Loucy (cell line): ENCODE measurements at regions not wholly inside any gene's neighbourhood (a gene's known extent, or its start where the extent isn't known, plus 50 kb on each side); places are given as distances from the start of the nearest gene placed in this dataset.

Source experiments
- H2AFZ ChIP-seq: fragments of 200-600 bp; sonication (generic); 2 replicates; pipeline ENCODE4 v1.6.0; 2016; ENCODE audit warnings: antibody characterized with exemption, mild to moderate bottlenecking, low read length, moderate library complexity
- H3F3A ChIP-seq: fragments of 200-600 bp; 2 replicates; pipeline ENCODE4 v1.6.0; 2016; ENCODE audit warnings: antibody characterized with exemption, low read depth, mild to moderate bottlenecking
- H3K27me3 ChIP-seq: fragments of 200-600 bp; sonication (generic); 2 replicates; pipeline ENCODE4 v1.6.1; 2014; ENCODE audit warnings: low read length, mild to moderate bottlenecking; ENCODE audit not compliant: insufficient read depth, poor library complexity, severe bottlenecking
- H3K36me3 ChIP-seq: fragments of 200-600 bp; sonication (generic); 2 replicates; pipeline ENCODE4 v1.6.1; 2016; ENCODE audit warnings: low read length; ENCODE audit not compliant: insufficient read depth
- H3K4me1 ChIP-seq: fragments of 200-600 bp; sonication (generic); 2 replicates; pipeline ENCODE4 v1.5.1; 2014; ENCODE audit warnings: low read length, mild to moderate bottlenecking; ENCODE audit not compliant: insufficient read depth, poor library complexity, severe bottlenecking
- H3K4me2 ChIP-seq: fragments of 200-600 bp; sonication (generic); 2 replicates; pipeline ENCODE4 v1.6.0; 2014; ENCODE audit warnings: antibody characterized with exemption, low read length, low read depth, mild to moderate bottlenecking; ENCODE audit not compliant: poor library complexity, severe bottlenecking
- H3K4me3 ChIP-seq: fragments of 200-600 bp; sonication (generic); 2 replicates; pipeline ENCODE4 v1.5.1; 2014; ENCODE audit warnings: low read length, mild to moderate bottlenecking, mixed read lengths; ENCODE audit not compliant: poor library complexity, severe bottlenecking
- H3K79me2 ChIP-seq: fragments of 200-600 bp; sonication (generic); 2 replicates; pipeline ENCODE4 v1.6.1; 2014; ENCODE audit warnings: low read length; ENCODE audit not compliant: insufficient read depth
- H3K9ac ChIP-seq: fragments of 200-600 bp; sonication (generic); 2 replicates; pipeline ENCODE4 v1.6.0; 2014; ENCODE audit warnings: mild to moderate bottlenecking, low read depth, low read length, moderate library complexity; ENCODE audit not compliant: poor library complexity, severe bottlenecking
- H3K9me2 ChIP-seq: fragments of 200-600 bp; sonication (generic); replicated peaks from 2 replicates; pipeline ENCODE4 v1.6.1; 2016; ENCODE audit warnings: low read depth, low read length, mixed read lengths
- H3K9me3 ChIP-seq: fragments of 200-600 bp; sonication (generic); 2 replicates; pipeline ENCODE4 v1.6.1; 2014; ENCODE audit warnings: mild to moderate bottlenecking, antibody characterized with exemption, low read length, low read depth; ENCODE audit not compliant: insufficient read depth
- H4K20me1 ChIP-seq: fragments of 200-600 bp; sonication (generic); 2 replicates; pipeline ENCODE4 v1.6.0; 2014; ENCODE audit warnings: antibody characterized with exemption, low read length, mild to moderate bottlenecking; ENCODE audit not compliant: insufficient read depth, poor library complexity, severe bottlenecking
- CTCF ChIP-seq: fragments of 200-600 bp; sonication (generic); conservative IDR thresholded peaks from 2 replicates; pipeline ENCODE4 v1.5.1; 2014; ENCODE audit warnings: mild to moderate bottlenecking, antibody characterized with exemption, low read length
- EZH2phosphoT487 ChIP-seq: fragments of 200-600 bp; IDR thresholded peaks from 2 replicates; pipeline ENCODE4 v1.6.1; 2018; ENCODE audit warnings: antibody characterized with exemption, mild to moderate bottlenecking, moderate library complexity, borderline replicate concordance

GRCh38 chr15:47296881-47297280 lies 420.4 kb upstream of the SEMA6D start:
- Histone ChIP-seq H3K79me2 (no peaks in the 10 kb centered on the region), H3K36me3 (no peaks in the 10 kb centered on the region), H3K9me3 (no peaks in the 10 kb centered on the region), H3K27me3 (no peaks in the 10 kb centered on the region), H3F3A (no peaks in the 10 kb centered on the region), H3K4me2 (no peak overlapping the region), H3K9me2 (no peaks in the 10 kb centered on the region), H4K20me1 (no peaks in the 10 kb centered on the region), H3K4me3 (no peak overlapping the region), H2AFZ (no peak overlapping the region), H3K4me1 (no peaks in the 10 kb centered on the region), H3K9ac (no peak overlapping the region)
- TF ChIP-seq CTCF (no peak), EZH2phosphoT487 (no peak)

- Histone ChIP-seq H3F3A (no peaks in the 10 kb centered on the region), H3K9me2 (no peaks in the 10 kb centered on the region), H4K20me1 (no peaks in the 10 kb centered on the region), H3K36me3 (no peaks in the 10 kb centered on the region), H3K79me2 (no peaks in the 10 kb centered on the region), H3K4me3 (no peak overlapping the region), H3K9ac (no peak overlapping the region), H3K27me3 (no peaks in the 10 kb centered on the region), H3K9me3 (no peaks in the 10 kb centered on the region), H2AFZ (no peak overlapping the region), H3K4me1 (no peaks in the 10 kb centered on the region), H3K4me2 (no peak overlapping the region)
- no peak for TF ChIP-seq EZH2phosphoT487
- TF ChIP-seq CTCF = no peak
Observed at GRCh38 chr15:47299846-47300434, 417.4 kb upstream of the SEMA6D start.

GRCh38 chr15:47300596-47300995 lies 416.7 kb upstream of the SEMA6D start:
- Histone ChIP-seq H4K20me1 (no peaks in the 10 kb centered on the region), H2AFZ (no peak overlapping the region; the same call in 1 of the 2 replicates), H3K27me3 (no peaks in the 10 kb centered on the region), H3K9ac (no peak overlapping the region), H3F3A (no peaks in the 10 kb centered on the region), H3K4me3 (no peak overlapping the region), H3K79me2 (no peaks in the 10 kb centered on the region), H3K4me2 (no peak overlapping the region), H3K36me3 (no peaks in the 10 kb centered on the region), H3K4me1 (no peaks in the 10 kb centered on the region), H3K9me2 (no peaks in the 10 kb centered on the region), H3K9me3 (no peaks in the 10 kb centered on the region)
- TF ChIP-seq CTCF (no peak), EZH2phosphoT487 (no peak)
